ENCODE measurements at regions not wholly inside any gene's neighbourhood (a gene's known extent, or its start where the extent isn't known, plus 50 kb on each side); places are given as distances from the start of the nearest gene placed in this dataset.

DNA sequence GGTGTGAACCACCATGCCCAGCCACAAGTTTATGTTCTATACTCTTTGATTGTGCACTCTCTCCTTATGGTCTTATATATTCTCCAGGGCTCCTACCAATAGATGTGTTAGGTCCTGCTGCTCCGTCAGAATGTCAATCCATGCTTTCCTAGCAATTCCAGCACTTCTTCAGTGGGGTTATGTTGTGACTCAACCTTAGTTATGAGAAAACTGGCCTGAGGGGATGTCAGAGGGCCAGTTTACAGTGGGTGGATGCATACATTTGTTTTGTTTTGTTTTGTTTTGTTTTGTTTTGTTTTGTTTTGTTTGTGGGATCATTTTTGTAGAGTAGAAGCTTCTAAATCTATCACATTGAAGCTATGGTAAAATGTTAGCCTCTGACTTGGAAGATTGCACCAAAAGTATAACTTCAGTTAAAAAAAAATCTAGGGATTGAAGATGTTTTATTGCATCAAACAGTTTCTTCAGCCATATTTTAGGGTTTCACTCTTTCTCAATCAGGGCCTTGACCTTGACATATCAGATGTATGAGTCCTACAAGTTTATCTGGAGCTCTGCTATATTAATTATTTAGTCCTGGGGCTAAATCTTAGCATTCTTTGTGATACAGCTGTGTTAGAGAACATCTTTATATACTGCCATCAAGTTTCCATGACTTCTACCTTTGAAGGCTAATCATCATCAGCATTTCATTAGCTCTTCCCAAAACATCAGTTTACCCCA, 191.6 kb upstream of the CNTN5 start:
- DNase-seq: no peak

DNA sequence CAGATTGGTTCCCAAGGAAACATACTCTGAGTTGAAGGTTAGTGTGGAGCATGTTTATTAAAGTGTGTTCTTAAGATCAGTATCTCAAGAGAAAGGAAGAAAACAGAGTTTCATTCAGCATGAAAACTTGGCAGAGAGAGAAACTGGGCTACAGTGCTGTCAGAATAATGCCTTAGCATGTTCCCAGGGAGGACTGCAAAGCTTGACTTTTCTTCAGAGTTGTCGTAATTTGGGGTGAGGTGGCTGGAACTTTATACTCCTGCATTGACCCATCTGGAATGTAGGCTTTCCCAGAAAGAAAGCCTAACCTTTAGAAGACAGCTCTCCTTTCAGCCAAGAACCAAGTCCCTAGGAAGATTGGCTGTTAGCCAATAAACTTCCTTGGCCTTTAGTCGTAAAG, 190.8 kb upstream of the CNTN5 start:
- no peak for DNase-seq

DNA sequence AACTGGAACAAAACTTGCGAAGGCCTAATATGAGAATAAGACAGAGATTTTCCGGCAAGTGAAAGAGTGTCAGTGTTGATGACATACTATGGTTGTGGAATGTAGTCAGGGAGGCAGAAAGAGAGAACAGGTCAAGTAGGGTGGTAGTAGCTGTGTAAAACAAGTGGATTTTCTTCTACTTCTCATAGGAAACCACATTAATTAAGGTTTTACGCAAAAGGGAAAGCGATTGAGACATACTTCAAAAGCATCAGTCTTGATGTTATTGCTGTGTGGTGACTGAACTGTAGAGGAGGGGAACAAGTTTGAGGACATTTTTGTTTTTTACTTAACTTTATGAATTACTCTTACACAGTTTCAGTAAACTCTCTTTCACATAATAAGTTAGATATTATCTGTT, 186.0 kb upstream of the CNTN5 start:
- no peak for DNase-seq

DNA sequence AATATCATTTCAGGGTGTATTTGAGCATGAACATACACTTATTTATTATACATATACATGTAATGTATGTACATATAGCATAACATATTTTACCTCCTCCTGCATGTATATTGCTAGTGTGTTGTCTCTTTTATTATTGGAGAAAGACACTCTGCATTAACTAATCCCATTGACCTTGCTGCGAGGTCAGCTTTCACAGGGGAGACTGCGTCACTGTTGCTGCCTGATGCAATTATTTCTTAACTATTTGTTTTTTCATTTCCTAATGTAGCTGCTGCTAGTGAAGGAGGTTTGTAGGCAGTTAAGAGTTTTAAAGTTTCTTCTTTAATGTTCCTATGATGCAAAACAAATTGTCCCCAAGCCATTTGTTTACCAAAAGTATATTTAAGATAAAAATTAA, 185.4 kb upstream of the CNTN5 start:
- DNase-seq: no peak

DNA sequence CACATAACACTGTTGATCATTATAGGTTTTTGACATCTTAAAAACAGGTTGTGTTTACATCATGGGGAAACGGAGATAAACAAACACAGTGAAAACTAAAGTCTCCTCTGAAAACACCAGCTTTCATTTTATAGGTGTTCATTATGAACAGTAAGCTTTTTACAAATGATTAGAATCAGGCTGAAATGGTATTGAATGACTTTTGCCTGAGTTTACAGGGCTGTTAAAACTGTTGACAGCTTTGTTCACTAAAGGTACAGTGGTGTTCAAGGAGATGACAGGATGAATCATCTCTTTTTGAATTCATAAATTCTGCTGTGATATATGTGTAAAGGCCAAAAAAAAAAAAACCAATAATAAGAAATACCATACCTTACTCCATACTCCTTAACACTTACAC, 184.6 kb upstream of the CNTN5 start:
- DNase-seq: no peak

DNA sequence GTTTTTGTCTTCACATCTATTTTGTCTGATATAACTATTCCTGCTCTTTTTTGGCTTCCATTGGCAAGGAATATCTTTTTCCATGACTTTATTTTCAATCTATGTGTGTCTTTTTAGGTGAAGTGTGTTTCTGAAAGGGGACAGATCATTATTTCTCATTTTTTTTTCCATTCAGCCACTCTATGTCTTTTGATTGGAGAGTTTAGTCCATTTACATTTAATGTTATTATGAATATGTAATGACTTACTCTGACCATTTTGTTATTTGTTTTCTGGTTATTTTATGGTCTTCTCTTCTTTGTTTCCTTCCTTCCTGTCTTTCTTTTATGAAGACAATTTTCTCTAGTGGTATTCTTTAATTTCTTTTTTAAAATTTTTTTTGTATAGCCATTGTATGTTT, 178.6 kb upstream of the CNTN5 start:
- no peak for DNase-seq

DNA sequence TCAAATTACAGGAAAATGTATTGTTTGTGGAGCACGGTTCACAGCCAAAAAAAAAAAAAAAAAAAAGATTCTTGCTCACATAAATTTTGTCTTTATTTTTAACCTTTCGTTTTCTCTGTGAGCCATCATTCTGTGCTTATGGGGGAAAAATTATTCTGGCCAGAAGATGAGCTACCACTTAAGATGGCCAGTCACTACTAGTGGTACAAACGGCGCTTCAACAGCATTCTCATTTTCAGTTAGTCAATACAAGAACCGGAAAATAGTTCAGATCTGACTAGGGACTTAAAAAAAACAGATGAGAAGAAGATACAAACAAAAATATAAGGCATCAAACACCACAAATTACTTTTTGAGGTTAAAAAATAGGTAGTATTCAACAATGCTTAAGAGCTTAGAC, 158.6 kb upstream of the CNTN5 start:
- no peak for DNase-seq

DNA sequence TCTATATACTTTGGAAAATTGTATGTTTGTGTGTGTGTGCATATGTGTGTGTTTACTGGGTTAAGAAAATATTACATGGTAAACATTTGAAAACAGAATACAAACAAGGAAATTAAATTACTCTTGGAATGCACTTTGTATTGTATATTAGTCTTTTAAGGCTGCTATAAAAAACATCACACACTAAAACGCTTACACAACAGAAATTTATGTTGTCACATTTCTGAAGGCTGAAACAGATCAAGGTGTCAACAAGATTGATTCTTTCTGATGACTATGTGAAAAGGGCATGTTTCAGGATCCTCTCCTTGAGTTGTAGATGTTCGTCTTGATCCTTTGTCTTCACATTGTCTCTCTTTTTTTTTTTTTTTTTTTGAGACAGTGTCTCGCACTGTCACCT, 149.1 kb upstream of the CNTN5 start:
- no peak for DNase-seq

DNA sequence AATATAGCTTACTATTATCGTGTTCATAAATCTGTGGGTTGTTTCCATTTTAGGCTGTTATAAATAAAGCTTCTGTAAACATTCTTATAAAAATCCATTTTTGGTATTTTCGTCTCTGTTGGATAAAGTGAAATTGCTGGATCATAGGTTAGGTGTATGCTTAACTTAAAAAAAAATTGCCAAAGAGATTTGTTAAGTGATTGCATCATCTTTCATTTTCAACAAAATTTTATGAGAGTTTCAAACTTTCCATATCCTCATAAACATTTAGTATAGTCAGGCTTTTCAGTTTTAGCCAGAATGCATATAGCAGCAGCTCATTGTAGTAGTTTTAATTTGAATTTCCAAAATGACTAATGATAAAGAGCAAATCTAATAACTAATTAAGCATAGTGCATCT, 146.7 kb upstream of the CNTN5 start:
- DNase-seq: no peak

DNA sequence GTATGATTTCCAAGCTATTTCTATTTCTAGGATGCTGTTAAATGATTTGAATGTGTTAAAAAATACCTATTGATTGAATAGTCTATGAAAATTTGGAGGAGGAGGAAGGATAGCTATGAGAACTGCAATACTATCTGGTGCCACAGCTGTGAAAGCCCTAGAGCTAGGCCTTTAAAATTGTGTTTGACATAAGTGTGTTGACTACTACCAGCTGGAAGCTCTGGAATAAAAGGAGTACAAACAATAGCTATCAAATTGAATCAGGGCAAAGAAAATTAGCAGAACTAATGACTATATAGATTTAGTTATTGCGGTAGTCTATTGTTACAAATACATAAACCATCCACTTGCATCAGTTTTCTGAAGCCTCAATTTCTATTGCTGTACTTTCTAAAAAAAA, 124.8 kb upstream of the CNTN5 start:
- DNase-seq: no peak

DNA sequence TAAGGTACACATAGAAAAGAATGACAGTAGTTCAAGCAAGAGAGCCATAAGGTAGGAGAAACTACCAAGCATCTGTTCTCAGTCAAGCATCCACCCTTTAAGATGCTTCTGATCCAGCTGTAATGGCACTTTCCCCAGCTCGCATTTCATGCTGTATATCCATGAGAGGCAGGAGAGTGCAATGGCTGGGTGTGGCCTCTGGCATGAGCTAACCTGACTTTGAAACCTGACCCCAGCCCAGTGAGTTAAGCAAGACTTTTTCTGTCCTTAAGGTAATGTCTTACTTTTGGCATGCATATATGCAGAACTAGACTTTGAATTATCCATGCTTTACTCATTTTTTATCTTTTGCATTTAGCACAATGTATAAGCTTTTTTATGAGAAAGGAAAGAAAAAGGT, 79.8 kb upstream of the CNTN5 start:
- no peak for DNase-seq

DNA sequence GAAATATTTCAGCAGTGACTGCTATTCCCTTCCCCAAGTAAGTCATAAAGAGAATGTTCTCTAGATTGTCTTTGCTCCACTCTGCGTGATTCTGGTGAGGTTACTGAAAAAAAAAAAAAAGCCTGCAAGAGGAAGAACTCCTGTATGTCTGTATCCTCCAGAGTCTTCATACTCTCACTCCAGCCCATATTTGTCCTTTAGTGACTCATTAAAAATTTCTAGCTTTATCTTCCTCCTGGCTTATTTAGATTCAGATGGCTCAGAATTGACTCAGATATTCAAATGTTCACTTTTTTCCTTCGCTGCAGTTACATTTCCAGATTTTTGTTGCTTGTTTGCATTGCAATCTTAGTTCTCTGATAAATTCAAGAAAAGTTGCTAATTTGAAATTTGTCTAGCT, 76.3 kb upstream of the CNTN5 start:
- no peak for DNase-seq

DNA sequence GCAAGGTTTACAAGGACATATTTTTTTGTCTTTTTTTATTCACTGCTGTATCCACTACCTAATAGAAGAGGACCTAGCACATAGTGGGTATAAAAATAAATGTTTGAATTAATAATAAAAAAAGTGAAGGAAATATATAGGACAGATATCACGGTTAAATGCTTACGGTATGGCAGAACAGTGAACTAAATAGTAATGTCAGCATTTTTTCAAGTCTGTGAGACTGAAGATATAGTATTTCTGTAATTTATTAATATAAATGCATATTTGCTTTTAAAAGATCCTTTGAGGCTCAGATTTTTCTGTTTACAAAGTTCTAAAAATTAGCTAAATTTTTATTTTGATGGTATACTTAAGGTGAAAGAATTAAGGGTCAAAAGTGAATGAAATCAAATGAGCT, 68.6 kb upstream of the CNTN5 start:
- DNase-seq: no peak

DNA sequence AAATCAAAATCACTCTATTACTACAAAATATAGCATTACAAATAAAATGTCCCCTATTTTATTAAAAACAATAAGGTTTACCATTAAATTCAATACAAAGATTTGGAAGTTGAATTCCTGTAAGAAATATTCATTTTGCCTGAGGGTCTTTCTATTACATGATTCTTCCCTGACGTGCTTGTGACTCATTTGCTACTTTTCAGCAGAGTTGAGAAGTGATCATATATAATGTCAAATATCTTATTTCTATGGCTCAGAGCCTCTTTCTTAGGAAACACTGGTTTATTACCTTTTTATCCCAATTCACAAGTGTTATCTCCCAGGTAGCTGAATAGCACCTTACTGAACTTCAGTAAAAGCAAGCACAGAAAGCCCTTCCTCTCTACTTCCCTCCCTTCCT, 65.2 kb upstream of the CNTN5 start:
- DNase-seq: no peak

DNA sequence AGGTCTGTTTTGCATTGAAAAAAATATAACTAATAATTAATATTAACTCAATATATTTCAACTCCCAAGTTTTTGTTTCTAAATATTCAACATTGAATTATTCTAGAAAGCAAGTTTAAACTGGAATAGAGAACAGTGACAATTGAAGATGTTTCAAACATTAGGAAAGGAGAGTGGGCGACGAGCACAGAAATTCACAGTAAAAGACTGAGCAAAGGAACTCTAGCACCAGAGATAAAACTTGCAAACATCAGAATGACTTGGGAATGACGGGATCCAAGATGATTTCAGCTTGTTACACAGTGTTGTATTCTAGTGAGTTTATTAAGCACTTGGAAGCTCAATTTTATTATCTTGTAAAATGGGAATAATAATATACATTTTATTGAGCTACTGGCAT, 56.6 kb upstream of the CNTN5 start:
- no peak for DNase-seq

DNA sequence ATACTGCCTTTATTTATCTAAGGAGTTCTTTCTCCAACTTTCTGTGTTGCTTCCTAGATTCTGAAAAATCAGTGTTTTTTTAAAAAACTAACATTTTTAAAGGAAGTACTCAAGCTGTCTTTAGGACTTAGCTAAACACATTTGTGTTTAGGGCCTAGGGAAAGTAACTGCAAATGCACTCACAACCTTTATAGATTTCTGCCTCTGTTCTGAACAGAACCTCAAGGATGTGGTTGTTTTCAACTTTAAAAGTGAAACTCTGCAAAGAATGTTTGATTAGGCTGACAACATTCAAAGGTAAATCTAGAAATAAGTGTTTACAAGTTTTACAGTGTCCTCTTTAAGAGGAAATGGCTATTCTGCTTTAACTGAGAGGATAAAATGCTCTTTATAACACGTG, 55.4 kb upstream of the CNTN5 start:
- no peak for DNase-seq

DNA sequence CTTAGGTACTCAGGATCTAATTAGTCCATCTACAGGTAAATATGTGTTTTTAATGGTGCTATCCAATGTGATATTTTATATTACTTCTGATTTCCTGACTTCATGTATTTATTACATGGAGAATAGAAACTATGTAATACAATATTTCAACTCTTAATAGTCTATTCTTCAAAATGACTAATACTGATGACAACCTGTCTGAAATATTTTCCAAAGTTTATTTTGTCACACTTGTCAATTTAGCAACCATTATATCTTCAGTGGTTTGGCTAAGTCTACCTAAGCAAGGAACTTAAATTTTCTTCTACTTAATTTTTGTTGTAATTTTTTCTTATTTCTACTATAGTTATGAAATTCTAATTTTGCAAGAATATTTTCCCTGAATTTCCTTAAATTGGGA, 55.0 kb upstream of the CNTN5 start:
- no peak for DNase-seq

DNA sequence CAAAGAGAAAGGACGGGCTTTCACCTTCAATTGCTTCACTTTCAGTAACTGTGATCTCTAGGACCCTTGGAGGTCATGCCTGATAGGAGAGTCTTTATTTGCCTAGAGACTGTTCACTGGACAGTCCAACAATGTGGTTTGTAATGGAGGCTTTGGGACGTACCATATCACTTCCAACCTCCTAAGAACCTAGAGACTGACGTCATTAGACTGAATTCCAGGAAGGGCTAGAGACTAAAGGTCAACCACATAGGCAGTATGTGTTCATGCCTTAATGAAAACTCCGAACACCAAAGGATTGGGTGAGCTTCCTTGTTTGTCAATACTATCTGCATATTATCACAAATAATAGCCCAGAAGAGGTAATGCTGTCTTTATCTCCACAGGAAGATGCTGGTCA, 53.7 kb upstream of the CNTN5 start:
- DNase-seq: no peak
